Gastroesophageal sphincter (tissue), 4 donors: ENCODE measurements at regions not wholly inside any gene's neighbourhood (a gene's known extent, or its start where the extent isn't known, plus 50 kb on each side); places are given as distances from the start of the nearest gene placed in this dataset.

Experiments used
- ATAC-seq: fragments of 150-250 bp; one replicate; pipeline ENCODE4 v1.9.1; 2016; ENCODE audit warnings: mild to moderate bottlenecking, moderate library complexity
- H3K27ac ChIP-seq, 4 donors: fragments of 200-600 bp; sonication (generic) in 3 of 4; 1 replicate in 3 of 4; 2 replicates in 1 of 4; pipeline ENCODE4 v1.5.1; 2016 to 2019
- H3K27me3 ChIP-seq: fragments of 200-600 bp; sonication (generic); one replicate; pipeline ENCODE4 v1.5.1; 2019
- H3K36me3 ChIP-seq, 2 donors: fragments of 200-600 bp; sonication (generic); one replicate each; pipeline ENCODE4 v1.5.1; 2019; ENCODE audit warnings: control low read depth in 1 of 2
- H3K4me1 ChIP-seq, 3 donors: fragments of 200-600 bp; sonication (generic); 1 replicate in 2 of 3; 2 replicates in 1 of 3; pipeline ENCODE4 v1.5.1; 2016 to 2019; ENCODE audit warnings: control low read depth in 2 of 3
- H3K4me3 ChIP-seq, 2 donors: fragments of 200-600 bp; sonication (generic); one replicate each; pipeline ENCODE4 v1.5.1; 2019; ENCODE audit warnings: mild to moderate bottlenecking in 1 of 2, moderate library complexity in 1 of 2
- H3K9me3 ChIP-seq, 3 donors: fragments of 200-600 bp; sonication (generic); one replicate each; pipeline ENCODE4 v1.5.1; 2017 to 2019; ENCODE audit warnings: control low read depth in 2 of 3
- EP300 ChIP-seq: sonication (generic); formaldehyde crosslinking; IDR thresholded peaks from one replicate; pipeline ENCODE4 v1.6.1; 2017; ENCODE audit warnings: antibody characterized with exemption, mild to moderate bottlenecking
- POLR2A ChIP-seq, 2 donors: fragments of 450-650 bp; IDR thresholded peaks; one replicate each; pipeline ENCODE4 v1.6.1; 2017; ENCODE audit warnings: antibody characterized with exemption in 2 of 2, mild to moderate bottlenecking in 2 of 2, moderate library complexity in 1 of 2
- POLR2AphosphoS5 ChIP-seq: sonication (generic); formaldehyde crosslinking; IDR thresholded peaks from one replicate; pipeline ENCODE4 v1.6.1; 2017; ENCODE audit warnings: antibody characterized with exemption
- WGBS, 2 donors: methylation state at CpG; one replicate each; pipeline ENCODE4 v1.1.5; 2018; ENCODE audit warnings: low coverage in 1 of 2; 5-methylcytosine and 5-hydroxymethylcytosine counted together
- TF ChIP-seq, protein P1 (sequence below), 4 experiments: fragments of 200-600 bp in 2 of 4; fragments of 450-650 bp in 2 of 4; sonication (generic) in 1 of 4; IDR thresholded peaks; one replicate each; pipeline ENCODE4 v1.5.1; 2017 to 2019; ENCODE audit warnings: antibody characterized with exemption in 4 of 4, mild to moderate bottlenecking in 2 of 4, moderate library complexity in 2 of 4

DNA sequence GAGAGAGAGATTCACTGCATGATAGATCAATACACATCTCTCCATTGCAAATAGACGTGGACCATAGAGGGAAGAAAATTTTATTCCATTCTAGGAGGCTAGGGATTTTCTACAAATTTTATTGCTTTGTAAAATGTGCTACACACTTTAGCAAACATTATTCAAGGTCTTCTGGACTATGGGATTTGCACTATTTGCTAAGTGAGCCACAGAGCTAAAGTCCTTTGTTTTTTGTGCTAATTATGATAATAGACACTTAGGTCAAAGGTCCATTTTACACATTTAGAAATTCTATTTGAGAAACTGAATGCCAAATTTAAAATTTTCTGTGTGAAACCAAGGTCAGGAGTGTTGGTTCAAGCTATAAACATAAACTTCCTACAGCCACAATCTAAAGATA lies 672.3 kb downstream of the LRRC70 start:
- Histone ChIP-seq H3K27me3 (no peaks in the 10 kb centered on the region), H3K4me1 (no peaks in the 10 kb centered on the region), H3K4me3 (no peak overlapping the region), H3K36me3 (no peaks in the 10 kb centered on the region), H3K9me3 (no peaks in the 10 kb centered on the region), H3K27ac (no peak overlapping the region)
- no peak for ATAC-seq
- WGBS, 2 donors = 40 to 75% methylated on average over 1 of the region's 1 CpG
- no peak for TF ChIP-seq POLR2A (IDR thresholded peaks at IDR 0.05)

DNA sequence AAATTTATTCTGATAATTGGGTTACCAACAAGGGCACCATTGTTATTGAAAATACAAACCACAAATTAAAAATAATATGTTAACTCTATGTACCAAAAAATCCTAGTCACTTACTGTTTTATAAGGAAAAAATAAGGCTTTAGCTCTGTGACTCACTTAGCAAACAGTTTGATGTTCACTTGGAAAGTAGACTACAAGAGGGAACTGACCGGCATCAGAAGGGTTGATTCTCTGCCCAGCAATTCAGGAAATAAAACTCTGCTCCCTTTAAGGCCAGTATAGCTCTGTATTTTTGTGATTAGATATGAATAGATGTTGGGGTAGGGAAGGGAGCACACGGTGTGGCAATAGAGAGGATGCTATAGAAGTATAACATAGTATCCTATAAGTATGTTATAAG lies 671.3 kb downstream of the LRRC70 start:
- 71 to 75% methylated on average over 2 of the region's 2 CpGs for WGBS, 2 donors
- TF ChIP-seq EP300 (no peak), POLR2AphosphoS5 (no peak), POLR2A (IDR thresholded peaks at IDR 0.05) (no peak)
- TF ChIP-seq, protein P1, sequence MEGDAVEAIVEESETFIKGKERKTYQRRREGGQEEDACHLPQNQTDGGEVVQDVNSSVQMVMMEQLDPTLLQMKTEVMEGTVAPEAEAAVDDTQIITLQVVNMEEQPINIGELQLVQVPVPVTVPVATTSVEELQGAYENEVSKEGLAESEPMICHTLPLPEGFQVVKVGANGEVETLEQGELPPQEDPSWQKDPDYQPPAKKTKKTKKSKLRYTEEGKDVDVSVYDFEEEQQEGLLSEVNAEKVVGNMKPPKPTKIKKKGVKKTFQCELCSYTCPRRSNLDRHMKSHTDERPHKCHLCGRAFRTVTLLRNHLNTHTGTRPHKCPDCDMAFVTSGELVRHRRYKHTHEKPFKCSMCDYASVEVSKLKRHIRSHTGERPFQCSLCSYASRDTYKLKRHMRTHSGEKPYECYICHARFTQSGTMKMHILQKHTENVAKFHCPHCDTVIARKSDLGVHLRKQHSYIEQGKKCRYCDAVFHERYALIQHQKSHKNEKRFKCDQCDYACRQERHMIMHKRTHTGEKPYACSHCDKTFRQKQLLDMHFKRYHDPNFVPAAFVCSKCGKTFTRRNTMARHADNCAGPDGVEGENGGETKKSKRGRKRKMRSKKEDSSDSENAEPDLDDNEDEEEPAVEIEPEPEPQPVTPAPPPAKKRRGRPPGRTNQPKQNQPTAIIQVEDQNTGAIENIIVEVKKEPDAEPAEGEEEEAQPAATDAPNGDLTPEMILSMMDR (IDR thresholded peaks at IDR 0.05) = no peak
- Histone ChIP-seq H3K4me3 (no peak overlapping the region), H3K27me3 (no peaks in the 10 kb centered on the region), H3K4me1 (no peaks in the 10 kb centered on the region), H3K36me3 (no peaks in the 10 kb centered on the region), H3K27ac (no peak overlapping the region), H3K9me3 (no peaks in the 10 kb centered on the region)
- ATAC-seq = no peak

DNA sequence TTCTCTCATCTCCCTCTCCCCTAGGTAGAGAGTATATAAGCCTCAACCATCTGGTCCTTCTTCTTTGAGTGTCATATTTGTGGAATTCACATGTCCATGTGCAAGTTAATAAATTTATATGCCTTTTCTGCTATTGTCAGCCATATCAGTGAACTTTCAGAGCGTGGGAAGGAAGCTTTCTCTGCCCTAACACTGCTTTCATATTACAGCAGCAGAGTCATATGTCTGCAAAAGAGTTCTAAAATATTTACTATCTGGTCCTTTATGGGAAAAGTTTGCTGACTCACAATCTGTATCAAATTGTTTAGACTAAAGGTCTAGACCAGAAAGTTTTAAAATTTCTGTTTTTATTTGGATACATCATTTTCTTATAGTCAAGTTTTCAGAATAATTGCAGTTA lies 669.0 kb downstream of the LRRC70 start:
- 56 to 67% methylated on average over 1 of the region's 1 CpG for WGBS, 2 donors
- no peaks in the 10 kb centered on the region for H3K9me3 ChIP-seq
- H3K4me3 ChIP-seq = no peak overlapping the region
- no peak for ATAC-seq
- no peaks in the 10 kb centered on the region for H3K4me1 ChIP-seq
- H3K27me3 ChIP-seq = no peaks in the 10 kb centered on the region
- TF ChIP-seq POLR2A (IDR thresholded peaks at IDR 0.05) = no peak
- TF ChIP-seq, protein P1 (IDR thresholded peaks at IDR 0.05) = no peak
- TF ChIP-seq POLR2AphosphoS5 = no peak
- TF ChIP-seq EP300 = no peak
- no peaks in the 10 kb centered on the region for H3K36me3 ChIP-seq
- H3K27ac ChIP-seq = no peak overlapping the region

DNA sequence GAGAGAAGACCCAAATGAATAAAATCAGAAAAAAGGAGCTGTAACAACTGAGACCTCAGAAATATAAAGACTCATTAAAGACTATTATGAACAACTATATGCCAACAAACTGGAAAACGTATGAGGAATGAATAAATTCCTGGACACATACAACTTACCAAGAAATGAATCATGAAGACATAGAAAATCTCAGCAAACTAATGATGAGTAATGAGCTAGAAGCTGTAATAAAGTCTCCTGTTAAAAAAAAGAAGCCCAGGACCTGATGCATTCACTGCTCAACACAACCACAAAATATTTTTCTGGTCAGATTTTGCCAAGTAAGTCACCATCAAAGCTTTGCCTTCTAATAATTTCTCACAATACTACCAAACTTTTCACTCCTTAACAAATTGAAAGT lies 666.7 kb downstream of the LRRC70 start:
- Histone ChIP-seq H3K27me3 (no peaks in the 10 kb centered on the region), H3K9me3 (no peaks in the 10 kb centered on the region), H3K4me1 (no peaks in the 10 kb centered on the region), H3K36me3 (no peaks in the 10 kb centered on the region), H3K4me3 (no peak overlapping the region), H3K27ac (no peak overlapping the region)
- ATAC-seq = no peak
- no peak for TF ChIP-seq POLR2AphosphoS5
- TF ChIP-seq POLR2A (IDR thresholded peaks at IDR 0.05) = no peak
- TF ChIP-seq EP300 = no peak
- TF ChIP-seq, protein P1 (IDR thresholded peaks at IDR 0.05) = no peak
- 35 to 44% methylated on average over 1 of the region's 1 CpG for WGBS, 2 donors

GRCh38 chr5:63240063-63240755 lies 661.6 kb downstream of the LRRC70 start:
- Histone ChIP-seq H3K27me3 (no peaks in the 10 kb centered on the region), H3K4me3 (no peak overlapping the region), H3K4me1 (no peaks in the 10 kb centered on the region), H3K27ac (no peak overlapping the region), H3K36me3 (no peaks in the 10 kb centered on the region), H3K9me3 (no peaks in the 10 kb centered on the region)
- 73 to 79% methylated on average over 7 to 8 of the region's 8 CpGs for WGBS, 2 donors
- no peak for ATAC-seq
- TF ChIP-seq POLR2A (IDR thresholded peaks at IDR 0.05) (no peak), EP300 (no peak), POLR2AphosphoS5 (no peak)
- TF ChIP-seq, protein P1 (IDR thresholded peaks at IDR 0.05) = no peak
